H1 (cell line): ENCODE measurements at regions not wholly inside any gene's neighbourhood (a gene's known extent, or its start where the extent isn't known, plus 50 kb on each side); places are given as distances from the start of the nearest gene placed in this dataset.

ENCODE experiments used
- CTCF ChIA-PET: fragments of 300-600 bp; sonication (Branson Sonifier 250); formaldehyde crosslinking; loops from one replicate; lab custom pipeline; 2021; ENCODE audit not compliant: partially characterized antibody; lab: Charles Lee
- POLR2A ChIA-PET: fragments of 300-600 bp; sonication (Branson Sonifier 250); formaldehyde crosslinking; loops from one replicate; lab custom pipeline; 2021; ENCODE audit warnings: inconsistent platforms; ENCODE audit not compliant: partially characterized antibody; lab: Charles Lee
- DNase-seq, 2 experiments: peaks; one replicate each; pipeline versions ENCODE4 v3.0.0 to v3.0.0-alpha.2; 2010 to 2022; ENCODE audit warnings: low spot score in 2 of 2, low read depth in 1 of 2, mixed read lengths in 1 of 2
- FAIRE-seq: peaks from 2 replicates; lab custom pipeline; 2011; peaks lifted over from hg19 to GRCh38; lab: Jason Lieb, UNC
- H2AFZ ChIP-seq: 2 replicates; pipeline ENCODE4 v1.8.1; 2012; ENCODE audit warnings: low read length, inconsistent platforms
- H2AK5ac ChIP-seq: 2 replicates; pipeline ENCODE4 v1.6.1; 2013; ENCODE audit warnings: low read depth, low read length
- H2BK120ac ChIP-seq: replicated peaks from 2 replicates; pipeline ENCODE3; 2013; ENCODE audit warnings: low read depth, low read length, inconsistent platforms
- H2BK12ac ChIP-seq: 2 replicates; pipeline ENCODE4 v1.6.1; 2013; ENCODE audit warnings: low read depth, low read length
- H2BK15ac ChIP-seq: 2 replicates; pipeline ENCODE4 v1.6.1; 2013; ENCODE audit warnings: low read length
- H2BK20ac ChIP-seq: 2 replicates; pipeline ENCODE4 v1.6.1; 2013; ENCODE audit warnings: low read length
- H2BK5ac ChIP-seq: 2 replicates; pipeline ENCODE4 v1.6.1; 2013; ENCODE audit warnings: low read depth, low read length
- H3K14ac ChIP-seq: 2 replicates; pipeline ENCODE4 v1.6.1; 2013; ENCODE audit warnings: inconsistent platforms; ENCODE audit not compliant: insufficient read length
- H3K18ac ChIP-seq: 2 replicates; pipeline ENCODE4 v1.6.1; 2013; ENCODE audit warnings: low read length; ENCODE audit errors: extremely low read depth
- H3K23ac ChIP-seq: 2 replicates; pipeline ENCODE4 v1.6.1; 2013; ENCODE audit warnings: inconsistent platforms; ENCODE audit not compliant: insufficient read length
- H3K23me2 ChIP-seq: 2 replicates; pipeline ENCODE4 v1.6.1; 2013; ENCODE audit warnings: low read depth, low read length
- H3K27ac ChIP-seq: 2 replicates; pipeline ENCODE4 v1.6.1; 2011; ENCODE audit warnings: low read depth, low read length, inconsistent platforms
- H3K27me3 ChIP-seq, 4 experiments: replicated peaks in 1 of 4; 1 replicate in 1 of 4; 2 replicates in 3 of 4; pipeline versions ENCODE4 v1.6.1 to v1.8.1; 2011 to 2013; ENCODE audit warnings: low read length in 3 of 4, mild to moderate bottlenecking in 3 of 4, inconsistent platforms in 2 of 4, mixed read lengths in 2 of 4, moderate library complexity in 1 of 4; ENCODE audit not compliant: control insufficient read depth in 3 of 4, insufficient read depth in 3 of 4; ENCODE audit errors: extremely low read depth in 1 of 4
- H3K36me3 ChIP-seq, 4 experiments: 2 replicates each; pipeline versions ENCODE4 v1.6.1 to v1.8.1; 2011 to 2013; ENCODE audit warnings: mild to moderate bottlenecking in 4 of 4, low read length in 3 of 4, moderate library complexity in 2 of 4, control low read depth in 1 of 4, inconsistent platforms in 1 of 4; ENCODE audit not compliant: insufficient read depth in 4 of 4, control insufficient read depth in 2 of 4
- H3K4ac ChIP-seq: replicated peaks from 2 replicates; pipeline ENCODE3; 2013; ENCODE audit warnings: low read length, low read depth, mixed read lengths, inconsistent platforms; ENCODE audit not compliant: insufficient read length
- H3K4me1 ChIP-seq, 4 experiments: replicated peaks in 1 of 4; 1 replicate in 1 of 4; 2 replicates in 3 of 4; pipeline versions ENCODE4 v1.6.1 to v1.8.1; 2011 to 2013; ENCODE audit warnings: low read length in 3 of 4, inconsistent platforms in 2 of 4, mixed read lengths in 1 of 4; ENCODE audit not compliant: insufficient read depth in 4 of 4, control insufficient read depth in 3 of 4
- H3K4me2 ChIP-seq, 2 experiments: 2 replicates each; pipeline versions ENCODE4 v1.6.1 to v1.8.1; 2011 to 2013; ENCODE audit warnings: low read depth in 2 of 2, low read length in 2 of 2, control low read depth in 1 of 2, inconsistent platforms in 1 of 2, mild to moderate bottlenecking in 1 of 2; ENCODE audit not compliant: insufficient read depth in 1 of 2
- H3K4me3 ChIP-seq, 4 experiments: fragments of 200-600, 300-600 bp in 1 of 4; sonication (generic), shearing (Covaris generic), sonication (Bioruptor Twin) in 1 of 4; 2 replicates each; pipeline versions ENCODE4 v1.5.1 to v1.8.1; 2011 to 2016; ENCODE audit warnings: low read length in 4 of 4, low read depth in 3 of 4, control low read depth in 2 of 4, inconsistent platforms in 2 of 4, mild to moderate bottlenecking in 2 of 4, mixed read lengths in 1 of 4, moderate library complexity in 1 of 4; ENCODE audit not compliant: insufficient read depth in 2 of 4; ENCODE audit errors: extremely low read depth in 1 of 4
- H3K56ac ChIP-seq: replicated peaks from 2 replicates; pipeline ENCODE3; 2013; ENCODE audit warnings: low read depth, mild to moderate bottlenecking, mixed read lengths, low read length, inconsistent platforms; ENCODE audit not compliant: insufficient read length
- H3K79me1 ChIP-seq: 2 replicates; pipeline ENCODE4 v1.6.1; 2013; ENCODE audit warnings: low read depth, low read length, control low read depth
- H3K79me2 ChIP-seq, 2 experiments: 2 replicates each; pipeline versions ENCODE4 v1.6.1 to v1.8.1; 2012 to 2013; ENCODE audit warnings: low read length in 2 of 2, mild to moderate bottlenecking in 2 of 2, inconsistent platforms in 1 of 2; ENCODE audit not compliant: insufficient read depth in 2 of 2, control insufficient read depth in 1 of 2
- H3K9ac ChIP-seq, 4 experiments: replicated peaks in 1 of 4; 1 replicate in 1 of 4; 2 replicates in 3 of 4; pipeline versions ENCODE4 v1.6.1 to v1.8.1; 2011 to 2013; ENCODE audit warnings: low read depth in 3 of 4, low read length in 3 of 4, control low read depth in 2 of 4, mild to moderate bottlenecking in 2 of 4, moderate library complexity in 2 of 4, inconsistent platforms in 1 of 4; ENCODE audit errors: extremely low read depth in 1 of 4
- H3K9me3 ChIP-seq, 2 experiments: 2 replicates each; pipeline versions ENCODE4 v1.6.1 to v1.8.1; 2012 to 2013; ENCODE audit warnings: mild to moderate bottlenecking in 2 of 2, moderate library complexity in 2 of 2, control low read depth in 1 of 2, inconsistent platforms in 1 of 2, low read depth in 1 of 2, low read length in 1 of 2, mixed read lengths in 1 of 2; ENCODE audit not compliant: insufficient read depth in 2 of 2
- H4K20me1 ChIP-seq, 2 experiments: replicated peaks in 1 of 2; 2 replicates each; pipeline versions ENCODE3 to v1.8.1; 2011 to 2013; ENCODE audit warnings: inconsistent platforms in 2 of 2, low read length in 2 of 2, mild to moderate bottlenecking in 1 of 2; ENCODE audit not compliant: insufficient read depth in 2 of 2, control insufficient read depth in 1 of 2
- H4K5ac ChIP-seq: 2 replicates; pipeline ENCODE4 v1.6.1; 2013; ENCODE audit warnings: low read length, low read depth, mixed read lengths, inconsistent platforms; ENCODE audit not compliant: insufficient read length
- H4K8ac ChIP-seq: 2 replicates; pipeline ENCODE4 v1.8.0; 2013; ENCODE audit warnings: mild to moderate bottlenecking, moderate library complexity, low read length, inconsistent platforms; ENCODE audit not compliant: insufficient read depth; ENCODE audit errors: extremely low read depth
- H4K91ac ChIP-seq: replicated peaks from 2 replicates; pipeline ENCODE3; 2013; ENCODE audit warnings: low read length, mixed read lengths, inconsistent platforms; ENCODE audit not compliant: insufficient read length
- BACH1 ChIP-seq: IDR thresholded peaks from 2 replicates; pipeline ENCODE4 v1.6.1; 2012; ENCODE audit warnings: low read length, improper control_type of control experiment
- FOSL1 ChIP-seq: IDR thresholded peaks from 2 replicates; pipeline ENCODE4 v1.6.1; 2011; ENCODE audit warnings: mild to moderate bottlenecking, low read depth, low read length, moderate library complexity; ENCODE audit not compliant: insufficient read depth
- POLR2A ChIP-seq, 2 experiments: IDR thresholded peaks; 1 replicate in 1 of 2; 2 replicates in 1 of 2; pipeline ENCODE4 v1.6.1; 2011; ENCODE audit warnings: low read depth in 2 of 2, low read length in 2 of 2, mild to moderate bottlenecking in 2 of 2; ENCODE audit errors: control extremely low read depth in 1 of 2
- RBBP5 ChIP-seq: IDR thresholded peaks from 2 replicates; pipeline ENCODE4 v1.7.1; 2012; ENCODE audit warnings: low read depth, mild to moderate bottlenecking, inconsistent platforms, low read length, moderate library complexity, borderline replicate concordance
- RXRA ChIP-seq: IDR thresholded peaks from 2 replicates; pipeline ENCODE4 v1.6.1; 2011; ENCODE audit warnings: low read depth, mild to moderate bottlenecking, low read length, moderate library complexity; ENCODE audit not compliant: insufficient read depth
- TBP ChIP-seq: IDR thresholded peaks from 2 replicates; pipeline ENCODE4 v1.6.1; 2011; ENCODE audit warnings: low read depth, low read length, improper control_type of control experiment
- ZNF274 ChIP-seq: IDR thresholded peaks from 2 replicates; pipeline ENCODE4 v1.7.0; 2012; ENCODE audit warnings: low read length, borderline replicate concordance; ENCODE audit errors: extremely low read depth
- WGBS, 2 experiments: shearing (Covaris generic) in 1 of 2; methylation state at CpG; one replicate each; pipeline versions ENCODE4 v1.1.6 to v1.1.7; 2013 to 2015; ENCODE audit warnings: low lambda C conversion rate in 2 of 2, mixed read lengths in 2 of 2, inconsistent platforms in 1 of 2, low coverage in 1 of 2, missing lambda C conversion rate in 1 of 2; ENCODE audit not compliant: insufficient replicate concordance in 2 of 2, insufficient coverage in 1 of 2, insufficient read length in 1 of 2; ENCODE audit errors: extremely low coverage in 1 of 2, missing lambda C conversion rate in 1 of 2; 5-methylcytosine and 5-hydroxymethylcytosine counted together

DNA sequence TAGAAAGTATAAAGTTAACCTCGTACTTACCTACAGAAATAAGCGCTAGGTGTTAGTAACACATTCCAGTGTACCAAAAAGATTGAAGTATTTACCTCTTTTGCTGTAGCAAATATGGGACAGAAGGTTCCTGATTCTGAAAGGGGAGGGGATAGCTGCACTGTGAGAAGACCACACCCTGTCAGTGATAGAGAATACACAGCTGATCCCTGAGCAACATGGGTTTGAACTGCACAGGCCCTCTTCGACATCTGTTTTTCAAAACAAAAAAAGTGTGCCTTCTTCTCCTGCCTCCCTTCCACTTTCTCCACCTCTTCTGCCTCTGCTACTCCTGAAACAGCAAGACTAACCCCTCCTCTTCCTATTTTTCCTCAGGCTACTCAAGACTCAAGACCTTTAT lies 201.8 kb upstream of the SLIT2 start:
- no peaks in the 10 kb centered on the region for H3K23me2 ChIP-seq
- H2AFZ ChIP-seq, result no peak overlapping the region
- no peak overlapping the region for H3K4me2 ChIP-seq
- ChIA-PET CTCF (no interaction called here), POLR2A (no interaction called here)
- no peaks in the 10 kb centered on the region for H3K36me3 ChIP-seq
- H3K79me1 ChIP-seq, result no peaks in the 10 kb centered on the region
- H4K91ac ChIP-seq, result no peak overlapping the region
- no peak overlapping the region for H3K18ac ChIP-seq
- no peak for TF ChIP-seq ZNF274
- no peak for TF ChIP-seq RXRA
- TF ChIP-seq TBP, result no peak
- TF ChIP-seq RBBP5, result no peak
- no peak for TF ChIP-seq BACH1
- TF ChIP-seq POLR2A (IDR thresholded peaks at IDR 0.05; ENCODE audit: control extremely low read depth in 1 of 2, low read depth in 2 of 2, low read length in 2 of 2), result no peak
- TF ChIP-seq FOSL1, result no peak
- no peak overlapping the region for H4K5ac ChIP-seq
- no peak overlapping the region for H4K8ac ChIP-seq
- H3K4ac ChIP-seq, result no peak overlapping the region
- no peak overlapping the region for H3K27ac ChIP-seq
- no peak overlapping the region for H2BK20ac ChIP-seq
- no peak overlapping the region for H3K14ac ChIP-seq
- WGBS, 2 experiments, result 83% methylated on average over 3 of the region's 3 CpGs; no CpG with 5 or more reads in 1 of the 2 experiments
- FAIRE-seq (no peak), DNase-seq (no peak)
- no peaks in the 10 kb centered on the region for H3K9me3 ChIP-seq
- no peak overlapping the region for H3K9ac ChIP-seq
- H2BK5ac ChIP-seq, result no peak overlapping the region
- no peaks in the 10 kb centered on the region for H4K20me1 ChIP-seq
- no peaks in the 10 kb centered on the region for H3K27me3 ChIP-seq
- H3K56ac ChIP-seq, result no peak overlapping the region
- H2BK15ac ChIP-seq, result no peak overlapping the region
- H2BK120ac ChIP-seq, result no peak overlapping the region
- no peak overlapping the region for H3K4me3 ChIP-seq
- H3K23ac ChIP-seq, result no peak overlapping the region
- H3K79me2 ChIP-seq, result no peaks in the 10 kb centered on the region
- H2AK5ac ChIP-seq, result no peak overlapping the region
- no peaks in the 10 kb centered on the region for H3K4me1 ChIP-seq
- no peak overlapping the region for H2BK12ac ChIP-seq
